ENCODE measurements at regions not wholly inside any gene's neighbourhood (a gene's known extent, or its start where the extent isn't known, plus 50 kb on each side); places are given as distances from the start of the nearest gene placed in this dataset.

- DNase-seq (ENCODE audit: low read depth in 2 of 3, low spot score in 1 of 3), result no peak
Measured at GRCh38 chr2:158009399-158009798, 92.3 kb upstream of the UPP2 start.

GRCh38 chr2:158006961-158007719, 94.5 kb upstream of the UPP2 start:
- DNase-seq (ENCODE audit: low read depth in 2 of 3, low spot score in 1 of 3), result no peak

- DNase-seq (ENCODE audit: low read depth in 2 of 3, low spot score in 1 of 3), result no peak
Measured at GRCh38 chr2:158004126-158004764, 97.4 kb upstream of the UPP2 start.

- no peak for DNase-seq (ENCODE audit: low read depth in 2 of 3, low spot score in 1 of 3)
Measured at GRCh38 chr2:158002079-158002478, 99.6 kb upstream of the UPP2 start.

- DNase-seq (ENCODE audit: low read depth in 2 of 3, low spot score in 1 of 3), result no peak
Measured at GRCh38 chr2:157996799-157997198, 104.9 kb upstream of the UPP2 start.

- no peak for DNase-seq (ENCODE audit: low read depth in 2 of 3, low spot score in 1 of 3)
Measured at GRCh38 chr2:157995117-157995516, 106.6 kb upstream of the UPP2 start.

- DNase-seq (ENCODE audit: low read depth in 2 of 3, low spot score in 1 of 3), result no peak
Measured at GRCh38 chr2:157991932-157992331, 109.7 kb upstream of the UPP2 start.

GRCh38 chr2:157990173-157990572, 111.5 kb upstream of the UPP2 start:
- no peak for DNase-seq (ENCODE audit: low read depth in 2 of 3, low spot score in 1 of 3)

- no peak for DNase-seq (ENCODE audit: low read depth in 2 of 3, low spot score in 1 of 3)
Measured at GRCh38 chr2:157989227-157989626, 112.4 kb upstream of the UPP2 start.

- DNase-seq (ENCODE audit: low read depth in 2 of 3, low spot score in 1 of 3), result no peak
Measured at GRCh38 chr2:157986761-157987160, 110.6 kb upstream of the ACVR1 start.

GRCh38 chr2:157984866-157985265, 108.7 kb upstream of the ACVR1 start:
- DNase-seq (ENCODE audit: low read depth in 2 of 3, low spot score in 1 of 3), result no peak

- DNase-seq (ENCODE audit: low read depth in 2 of 3, low spot score in 1 of 3), result no peak
Measured at GRCh38 chr2:157980020-157980419, 103.9 kb upstream of the ACVR1 start.

- no peak for DNase-seq (ENCODE audit: low read depth in 2 of 3, low spot score in 1 of 3)
Measured at GRCh38 chr2:157971702-157972101, 95.6 kb upstream of the ACVR1 start.

- DNase-seq (ENCODE audit: low read depth in 2 of 3, low spot score in 1 of 3), result no peak
Measured at GRCh38 chr2:157967856-157968255, 91.7 kb upstream of the ACVR1 start.

GRCh38 chr2:157959249-157959648, 83.1 kb upstream of the ACVR1 start:
- no peak for DNase-seq (ENCODE audit: low read depth in 2 of 3, low spot score in 1 of 3)

- no peak for DNase-seq (ENCODE audit: low read depth in 2 of 3, low spot score in 1 of 3)
Measured at GRCh38 chr2:157957596-157957995, 81.5 kb upstream of the ACVR1 start.

- no peak for DNase-seq (ENCODE audit: low read depth in 2 of 3, low spot score in 1 of 3)
Measured at GRCh38 chr2:157952558-157952957, 76.4 kb upstream of the ACVR1 start.

GRCh38 chr2:157948856-157949255, 72.7 kb upstream of the ACVR1 start:
- no peak for DNase-seq (ENCODE audit: low read depth in 2 of 3, low spot score in 1 of 3)

GRCh38 chr2:157946919-157947557, 70.9 kb upstream of the ACVR1 start:
- DNase-seq (ENCODE audit: low read depth in 2 of 3, low spot score in 1 of 3), result no peak

GRCh38 chr2:157940024-157940423, 63.9 kb upstream of the ACVR1 start:
- no peak for DNase-seq (ENCODE audit: low read depth in 2 of 3, low spot score in 1 of 3)

- no peak for DNase-seq (ENCODE audit: low read depth in 2 of 3, low spot score in 1 of 3)
Measured at GRCh38 chr2:157938556-157938955, 62.4 kb upstream of the ACVR1 start.

GRCh38 chr2:157936406-157936805, 60.3 kb upstream of the ACVR1 start:
- no peak for DNase-seq (ENCODE audit: low read depth in 2 of 3, low spot score in 1 of 3)
